Stimulated activated naive CD8-positive, alpha-beta T cell treated with anti-CD3 and anti-CD28 coated beads, Interleukin-15, amount 100 ng/mL, for 72 hours (primary cell): ENCODE measurements at regions not wholly inside any gene's neighbourhood (a gene's known extent, or its start where the extent isn't known, plus 50 kb on each side); places are given as distances from the start of the nearest gene placed in this dataset.
A peak's percentile ranks its signal among the peaks of the same experiment; 100 is the strongest.
"Not testable (repeated sequence)": the region's sequence is repeated elsewhere in the genome, so short reads cannot be mapped to it uniquely, and the experiment has no call there.

ENCODE experiments used
- ATAC-seq: fragments of 150-1000 bp; cut with Tn5 transposase; 2 replicates; pipeline ENCODE4 v1.10.0; 2021; ENCODE audit warnings: mild to moderate bottlenecking, moderate library complexity
- DNase-seq, 2 donors: peaks; one replicate each; pipeline ENCODE4 v3.0.0; 2021 to 2022
- H3K27ac Mint-ChIP-seq, 2 donors: one replicate each; pipeline ENCODE4 v1.8.0; 2022; ENCODE audit warnings: mild to moderate bottlenecking in 2 of 2, mixed read lengths in 2 of 2, moderate library complexity in 2 of 2
- H3K27me3 Mint-ChIP-seq: one replicate; pipeline ENCODE4 v1.8.0; 2022; ENCODE audit warnings: mixed read lengths
- H3K4me1 Mint-ChIP-seq: one replicate; pipeline ENCODE4 v1.8.0; 2022; ENCODE audit warnings: mild to moderate bottlenecking, mixed read lengths
- H3K4me3 Mint-ChIP-seq, 2 donors: one replicate each; pipeline ENCODE4 v1.8.0; 2022; ENCODE audit warnings: mild to moderate bottlenecking in 2 of 2, mixed read lengths in 2 of 2, moderate library complexity in 1 of 2
- H3K9me3 Mint-ChIP-seq, 2 donors: one replicate each; pipeline ENCODE4 v1.8.0; 2022; ENCODE audit warnings: mixed read lengths in 2 of 2

- DNase-seq, H3K27me3 Mint-ChIP-seq, H3K4me1 Mint-ChIP-seq, H3K4me3 Mint-ChIP-seq, H3K27ac Mint-ChIP-seq, H3K9me3 Mint-ChIP-seq: not testable (repeated sequence)
- peak; percentile 90 for ATAC-seq
These were observed 5465.1 kb upstream of the TPTE start for GRCh38 chr21:5055996-5056962.

GRCh38 chr21:5057077-5057476, 5464.3 kb upstream of the TPTE start:
- ATAC-seq, H3K4me1 Mint-ChIP-seq, DNase-seq, H3K9me3 Mint-ChIP-seq, H3K4me3 Mint-ChIP-seq, H3K27me3 Mint-ChIP-seq, H3K27ac Mint-ChIP-seq: not testable (repeated sequence)

GRCh38 chr21:5060364-5061083, 5460.9 kb upstream of the TPTE start:
- not testable (repeated sequence) for ATAC-seq, DNase-seq, H3K9me3 Mint-ChIP-seq, H3K4me1 Mint-ChIP-seq, H3K4me3 Mint-ChIP-seq, H3K27me3 Mint-ChIP-seq, H3K27ac Mint-ChIP-seq

- not testable (repeated sequence) for H3K27ac Mint-ChIP-seq, H3K4me1 Mint-ChIP-seq, ATAC-seq, H3K27me3 Mint-ChIP-seq, H3K9me3 Mint-ChIP-seq, DNase-seq, H3K4me3 Mint-ChIP-seq
These were observed 5456.7 kb upstream of the TPTE start for GRCh38 chr21:5064581-5065142.

- DNase-seq (peak; percentile 72 to 74), ATAC-seq (peak; percentile 98)
- not testable (repeated sequence) for H3K9me3 Mint-ChIP-seq, H3K27me3 Mint-ChIP-seq, H3K4me1 Mint-ChIP-seq
- peak overlapping the region in 1 of 2 donors; percentile 15 for H3K4me3 Mint-ChIP-seq
- H3K27ac Mint-ChIP-seq = peak overlapping the region; percentile 46 to 97
These were observed 5455.9 kb upstream of the TPTE start for GRCh38 chr21:5065240-5066211.

- H3K27ac Mint-ChIP-seq, H3K4me1 Mint-ChIP-seq, H3K9me3 Mint-ChIP-seq, ATAC-seq, DNase-seq, H3K4me3 Mint-ChIP-seq, H3K27me3 Mint-ChIP-seq: not testable (repeated sequence)
These were observed 5454.6 kb upstream of the TPTE start for GRCh38 chr21:5066682-5067251.

- H3K27me3 Mint-ChIP-seq, H3K9me3 Mint-ChIP-seq, DNase-seq, H3K4me1 Mint-ChIP-seq, H3K27ac Mint-ChIP-seq, ATAC-seq, H3K4me3 Mint-ChIP-seq: not testable (repeated sequence)
These were observed 5453.9 kb upstream of the TPTE start for GRCh38 chr21:5067326-5068048.

GRCh38 chr21:5068649-5069048, 5452.7 kb upstream of the TPTE start:
- H3K27me3 Mint-ChIP-seq, ATAC-seq, DNase-seq, H3K9me3 Mint-ChIP-seq, H3K4me1 Mint-ChIP-seq, H3K27ac Mint-ChIP-seq, H3K4me3 Mint-ChIP-seq: not testable (repeated sequence)

GRCh38 chr21:5071180-5071579, 5450.2 kb upstream of the TPTE start:
- H3K4me3 Mint-ChIP-seq, H3K27ac Mint-ChIP-seq, H3K9me3 Mint-ChIP-seq, ATAC-seq, H3K4me1 Mint-ChIP-seq, H3K27me3 Mint-ChIP-seq, DNase-seq: not testable (repeated sequence)

GRCh38 chr21:5076854-5077253, 5444.5 kb upstream of the TPTE start:
- H3K9me3 Mint-ChIP-seq, ATAC-seq, H3K4me1 Mint-ChIP-seq, H3K27me3 Mint-ChIP-seq, H3K4me3 Mint-ChIP-seq, DNase-seq, H3K27ac Mint-ChIP-seq: not testable (repeated sequence)

- H3K27ac Mint-ChIP-seq, ATAC-seq, DNase-seq, H3K4me3 Mint-ChIP-seq, H3K9me3 Mint-ChIP-seq, H3K4me1 Mint-ChIP-seq, H3K27me3 Mint-ChIP-seq: not testable (repeated sequence)
These were observed 5442.0 kb upstream of the TPTE start for GRCh38 chr21:5079361-5079760.

- not testable (repeated sequence) for H3K4me3 Mint-ChIP-seq, H3K27ac Mint-ChIP-seq, ATAC-seq, DNase-seq, H3K4me1 Mint-ChIP-seq, H3K27me3 Mint-ChIP-seq, H3K9me3 Mint-ChIP-seq
These were observed 5441.4 kb upstream of the TPTE start for GRCh38 chr21:5080015-5080414.

GRCh38 chr21:5084246-5084645, 5437.1 kb upstream of the TPTE start:
- H3K9me3 Mint-ChIP-seq, H3K27me3 Mint-ChIP-seq, ATAC-seq, DNase-seq, H3K27ac Mint-ChIP-seq, H3K4me1 Mint-ChIP-seq, H3K4me3 Mint-ChIP-seq: not testable (repeated sequence)

- H3K4me1 Mint-ChIP-seq, ATAC-seq, H3K4me3 Mint-ChIP-seq: not testable (repeated sequence)
These were observed 5435.9 kb upstream of the TPTE start for GRCh38 chr21:5085456-5085855.

More at GRCh38 chr21:5085456-5085855, 5435.9 kb upstream of the TPTE start:
- not testable (repeated sequence) for H3K27me3 Mint-ChIP-seq, DNase-seq, H3K9me3 Mint-ChIP-seq, H3K27ac Mint-ChIP-seq
